Activated naive CD4-positive, alpha-beta T cell treated with anti-CD3 and anti-CD28 coated beads for 36 hours (primary cell): ENCODE measurements at regions not wholly inside any gene's neighbourhood (a gene's known extent, or its start where the extent isn't known, plus 50 kb on each side); places are given as distances from the start of the nearest gene placed in this dataset.

ENCODE experiments used
- CTCF ChIA-PET: fragments of 350-600 bp; sonication (Branson Sonifier 250); formaldehyde crosslinking; loops from one replicate; lab custom pipeline; 2021; ENCODE audit warnings: antibody characterized with exemption; lab: Charles Lee
- DNase-seq: peaks from one replicate; pipeline ENCODE4 v3.0.0-alpha.2; 2020
- H3K27ac Mint-ChIP-seq: one replicate; pipeline ENCODE4 v1.8.0; 2021; ENCODE audit warnings: mild to moderate bottlenecking, mixed read lengths
- H3K27me3 Mint-ChIP-seq: one replicate; pipeline ENCODE4 v1.8.0; 2021; ENCODE audit warnings: low read depth, mixed read lengths
- H3K36me3 Mint-ChIP-seq: one replicate; pipeline ENCODE4 v1.8.0; 2021; ENCODE audit warnings: low read depth, mixed read lengths
- H3K4me1 Mint-ChIP-seq: one replicate; pipeline ENCODE4 v1.8.0; 2021; ENCODE audit warnings: low read depth, mixed read lengths
- H3K4me3 Mint-ChIP-seq: one replicate; pipeline ENCODE4 v1.8.0; 2021; ENCODE audit warnings: mild to moderate bottlenecking, moderate library complexity, mixed read lengths
- H3K9me3 Mint-ChIP-seq: one replicate; pipeline ENCODE4 v1.8.0; 2021; ENCODE audit warnings: mixed read lengths
- intact Hi-C: fragments of 100-400 bp; cut with micrococcal nuclease; formaldehyde crosslinking; loops from one replicate; pipeline ENCODE4 v1.15.1; 2023

DNA sequence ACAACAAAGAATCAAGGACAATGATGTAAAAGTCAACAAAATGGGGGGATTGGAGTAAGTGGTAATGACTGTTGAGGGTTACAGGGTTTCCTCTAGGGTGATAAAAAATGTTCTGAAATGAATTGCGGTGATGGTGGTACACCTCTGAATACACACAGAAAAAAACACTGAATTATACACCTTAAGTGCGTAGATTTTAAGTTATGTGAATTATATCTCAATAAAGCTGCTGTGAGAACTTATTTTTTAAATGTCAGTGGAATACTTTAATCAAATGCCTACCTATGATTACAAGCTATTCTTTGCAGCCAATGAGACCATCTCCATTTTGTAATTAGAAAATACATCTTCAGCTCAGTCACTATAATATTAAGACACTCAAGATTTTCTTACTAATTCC lies 53.5 kb downstream of the ZNF608 start:
- CTCF ChIA-PET: no interaction called here
- no peak for DNase-seq
- no peaks in the 10 kb centered on the region for H3K9me3 Mint-ChIP-seq
- H3K4me3 Mint-ChIP-seq: no peak overlapping the region
- intact Hi-C loops: no loop called here
- H3K27ac Mint-ChIP-seq: no peak overlapping the region
- no peaks in the 10 kb centered on the region for H3K36me3 Mint-ChIP-seq
- H3K27me3 Mint-ChIP-seq: no peaks in the 10 kb centered on the region
- no peaks in the 10 kb centered on the region for H3K4me1 Mint-ChIP-seq

- CTCF ChIA-PET: no interaction called here
- Mint-ChIP-seq H3K27me3 (peaks cover 2% of the 10 kb centered on the region), H3K4me1 (no peaks in the 10 kb centered on the region), H3K4me3 (no peak overlapping the region), H3K27ac (no peak overlapping the region), H3K36me3 (no peaks in the 10 kb centered on the region), H3K9me3 (no peaks in the 10 kb centered on the region)
- DNase-seq: no peak
- intact Hi-C loops: no loop called here
These were observed 54.1 kb downstream of the ZNF608 start for GRCh38 chr5:124692324-124692723.

DNA sequence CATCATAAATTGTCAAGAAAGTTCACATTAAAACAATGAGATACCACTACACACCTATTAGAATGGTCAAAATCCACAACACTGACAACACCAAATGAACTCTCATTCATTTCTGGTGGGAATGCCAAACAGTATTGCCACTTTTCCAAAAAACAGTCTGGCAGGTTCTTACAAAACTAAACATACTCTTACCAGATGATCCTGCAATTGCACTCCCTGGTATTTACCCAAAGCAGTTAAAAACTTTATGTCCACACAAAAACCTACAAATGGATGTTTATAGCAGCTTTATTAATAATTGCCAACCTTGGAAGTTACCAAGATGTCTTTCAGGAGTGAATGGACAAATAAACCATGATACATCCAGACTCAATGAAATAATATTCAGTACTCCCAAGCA lies 56.8 kb downstream of the ZNF608 start:
- intact Hi-C loops: no loop called here
- DNase-seq: no peak
- Mint-ChIP-seq H3K4me1 (no peaks in the 10 kb centered on the region), H3K9me3 (no peaks in the 10 kb centered on the region), H3K27ac (no peak overlapping the region), H3K36me3 (no peaks in the 10 kb centered on the region), H3K4me3 (no peak overlapping the region), H3K27me3 (peaks cover 2% of the 10 kb centered on the region)
- CTCF ChIA-PET: no interaction called here

GRCh38 chr5:124686239-124687004 lies 60.0 kb downstream of the ZNF608 start:
- Mint-ChIP-seq H3K27ac (no peak overlapping the region), H3K4me1 (no peaks in the 10 kb centered on the region), H3K9me3 (no peaks in the 10 kb centered on the region), H3K4me3 (no peak overlapping the region), H3K36me3 (no peaks in the 10 kb centered on the region), H3K27me3 (peaks cover 2% of the 10 kb centered on the region)
- no peak for DNase-seq
- intact Hi-C loops: no loop called here
- CTCF ChIA-PET: no interaction called here

GRCh38 chr5:124685404-124685930 lies 61.0 kb downstream of the ZNF608 start:
- H3K27ac Mint-ChIP-seq: no peak overlapping the region
- CTCF ChIA-PET: interaction anchor here (0.5 kb wide), 1 partner anchor 319 kb away, joined by 4 read pairs; no protein-coding TSS in a partner anchor
- H3K4me1 Mint-ChIP-seq: no peaks in the 10 kb centered on the region
- H3K9me3 Mint-ChIP-seq: no peaks in the 10 kb centered on the region
- intact Hi-C loops: no loop called here
- no peak for DNase-seq
- peaks cover 4% of the 10 kb centered on the region for H3K27me3 Mint-ChIP-seq
- no peak overlapping the region for H3K4me3 Mint-ChIP-seq
- H3K36me3 Mint-ChIP-seq: no peaks in the 10 kb centered on the region

DNA sequence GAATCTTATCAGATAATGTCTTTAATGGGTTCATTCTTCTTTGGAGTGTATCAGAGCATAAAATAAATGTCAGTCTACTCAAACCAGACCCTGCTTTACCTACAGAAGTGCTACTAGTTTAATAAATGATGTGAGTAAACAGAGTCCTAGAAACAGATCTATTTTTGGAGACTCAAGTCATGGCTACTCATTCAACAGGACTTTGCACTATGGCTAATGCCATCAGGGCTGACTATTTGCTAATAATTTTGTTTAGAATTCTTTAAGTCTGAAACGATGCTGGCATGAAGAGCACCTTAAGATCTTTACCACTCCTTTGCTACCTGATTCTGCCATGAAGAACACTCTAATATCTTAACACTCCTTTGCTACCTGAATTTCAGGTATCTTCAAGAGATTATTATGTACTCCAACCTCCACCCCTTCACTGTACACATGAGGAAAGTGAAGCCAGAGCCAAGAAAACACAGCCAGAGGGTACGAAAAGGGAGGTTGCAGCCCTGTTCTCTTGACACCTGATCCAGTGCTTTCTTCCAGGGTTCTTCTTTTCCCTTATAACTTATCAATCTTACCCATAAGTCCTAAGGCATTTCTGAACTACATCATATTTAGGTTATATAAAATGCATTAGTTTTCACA lies 62.4 kb downstream of the ZNF608 start:
- Mint-ChIP-seq H3K27ac (no peak overlapping the region), H3K9me3 (no peaks in the 10 kb centered on the region), H3K4me1 (no peaks in the 10 kb centered on the region), H3K36me3 (no peaks in the 10 kb centered on the region), H3K27me3 (peaks cover 6% of the 10 kb centered on the region), H3K4me3 (no peak overlapping the region)
- no peak for DNase-seq
- intact Hi-C loops: no loop called here
- CTCF ChIA-PET: no interaction called here

- no peak overlapping the region for H3K4me3 Mint-ChIP-seq
- CTCF ChIA-PET: interaction anchor here (0.6 kb wide), 1 partner anchor 16 kb away, joined by 4 read pairs; no protein-coding TSS in a partner anchor
- H3K27ac Mint-ChIP-seq: no peak overlapping the region
These were observed 66.8 kb downstream of the ZNF608 start for GRCh38 chr5:124679578-124680199.

DNA sequence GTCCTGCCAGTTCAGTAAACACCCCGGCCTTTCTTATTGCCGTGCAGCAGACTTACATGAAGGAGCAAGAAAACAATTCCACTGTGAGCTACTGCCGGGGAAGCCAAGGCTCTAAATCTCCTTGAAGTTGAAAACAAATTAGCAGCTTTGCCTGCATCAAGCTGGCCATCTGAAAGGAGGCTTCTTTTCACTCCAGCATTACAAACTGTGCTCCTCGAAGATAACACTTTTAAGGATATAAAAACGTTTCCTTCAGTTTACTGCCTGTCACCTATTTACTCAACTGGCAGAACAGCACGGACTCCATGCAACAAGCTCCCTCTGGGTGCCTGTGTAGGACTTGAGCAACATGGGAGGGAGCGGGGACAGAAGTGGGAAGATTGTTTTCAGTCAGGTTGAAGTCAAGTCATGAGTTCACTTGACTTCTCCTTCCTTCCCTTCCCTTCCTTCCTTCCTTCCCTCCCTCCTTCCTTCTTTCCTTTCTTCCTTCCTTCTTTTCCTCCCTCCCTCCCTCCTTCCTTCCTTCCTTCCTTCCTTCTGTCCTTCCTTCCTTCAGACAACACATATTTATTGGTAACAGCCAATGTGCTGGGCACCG lies 67.4 kb downstream of the ZNF608 start:
- H3K36me3 Mint-ChIP-seq: no peaks in the 10 kb centered on the region
- H3K4me3 Mint-ChIP-seq: no peak overlapping the region
- H3K27ac Mint-ChIP-seq: no peak overlapping the region
- H3K9me3 Mint-ChIP-seq: no peaks in the 10 kb centered on the region
- DNase-seq: no peak
- peaks cover 4% of the 10 kb centered on the region for H3K27me3 Mint-ChIP-seq
- intact Hi-C loops: no loop called here
- CTCF ChIA-PET: no interaction called here
- H3K4me1 Mint-ChIP-seq: no peaks in the 10 kb centered on the region

More at GRCh38 chr5:124679578-124680199, 66.8 kb downstream of the ZNF608 start:
- intact Hi-C loops: no loop called here
- Mint-ChIP-seq H3K9me3 (no peaks in the 10 kb centered on the region), H3K27me3 (peaks cover 4% of the 10 kb centered on the region), H3K4me1 (no peaks in the 10 kb centered on the region), H3K36me3 (no peaks in the 10 kb centered on the region)
- DNase-seq: no peak

- Mint-ChIP-seq H3K27me3 (peaks cover 4% of the 10 kb centered on the region), H3K9me3 (no peaks in the 10 kb centered on the region), H3K36me3 (no peaks in the 10 kb centered on the region), H3K4me3 (no peak overlapping the region), H3K4me1 (no peaks in the 10 kb centered on the region), H3K27ac (no peak overlapping the region)
- CTCF ChIA-PET: no interaction called here
- DNase-seq: no peak
- intact Hi-C loops: no loop called here
These were observed 68.0 kb downstream of the ZNF608 start for GRCh38 chr5:124678468-124678867.

GRCh38 chr5:124677374-124678351 lies 68.8 kb downstream of the ZNF608 start:
- no peaks in the 10 kb centered on the region for H3K4me1 Mint-ChIP-seq
- no peaks in the 10 kb centered on the region for H3K36me3 Mint-ChIP-seq
- H3K4me3 Mint-ChIP-seq: no peak overlapping the region
- no peak overlapping the region for H3K27ac Mint-ChIP-seq
- CTCF ChIA-PET: no interaction called here
- no peaks in the 10 kb centered on the region for H3K9me3 Mint-ChIP-seq
- H3K27me3 Mint-ChIP-seq: peaks cover 4% of the 10 kb centered on the region
- DNase-seq: no peak
- intact Hi-C loops: no loop called here

DNA sequence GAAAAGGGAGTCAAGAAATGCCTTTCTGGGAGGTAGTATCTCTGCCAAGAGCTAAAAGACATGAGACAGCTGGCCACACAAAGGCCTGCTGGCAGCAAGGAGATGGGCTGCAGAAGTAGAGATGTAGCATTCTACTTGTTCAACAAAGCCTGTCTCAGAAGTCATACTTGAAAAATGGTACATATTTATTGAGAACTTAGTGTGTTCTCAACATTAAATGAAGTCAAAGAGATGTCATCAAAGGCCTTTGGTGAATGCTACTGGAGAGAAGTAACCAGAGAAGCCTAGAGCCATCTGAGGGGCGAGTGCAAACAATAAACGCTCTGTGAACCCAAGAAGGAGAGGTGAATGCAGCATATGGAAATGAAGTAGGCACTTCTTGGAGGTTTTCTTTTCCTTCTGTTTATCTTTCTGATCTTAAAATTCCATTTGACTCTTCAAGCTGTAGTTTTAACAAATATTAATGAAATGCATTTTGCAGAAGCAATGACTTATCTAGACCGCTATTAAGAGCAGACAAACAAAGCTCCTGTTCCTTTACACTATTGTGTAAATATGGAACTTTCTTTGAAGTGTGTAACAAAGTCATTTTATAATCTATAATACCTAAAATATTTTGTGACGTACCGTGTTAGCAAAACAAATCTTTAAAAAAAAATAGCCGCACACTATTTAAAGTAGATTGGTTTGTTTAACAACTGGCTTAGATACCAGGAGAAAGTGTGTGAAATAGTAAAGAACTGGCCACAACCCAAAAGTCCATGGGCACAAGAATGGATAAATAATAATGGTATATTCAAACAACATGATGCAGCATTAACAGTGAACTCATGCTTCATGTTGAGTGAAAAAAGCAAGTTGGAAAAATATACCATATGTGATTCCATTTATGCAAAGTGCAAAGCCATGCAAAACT lies 70.2 kb downstream of the ZNF608 start:
- no peak for DNase-seq
- Mint-ChIP-seq H3K4me3 (no peak overlapping the region), H3K27me3 (peaks cover 4% of the 10 kb centered on the region), H3K27ac (no peak overlapping the region), H3K36me3 (no peaks in the 10 kb centered on the region), H3K9me3 (no peaks in the 10 kb centered on the region), H3K4me1 (no peaks in the 10 kb centered on the region)
- CTCF ChIA-PET: no interaction called here
- intact Hi-C loops: no loop called here
